Activated T-cell treated with anti-CD3 and anti-CD28 coated beads for 4 hours (primary cell): ENCODE measurements at regions not wholly inside any gene's neighbourhood (a gene's known extent, or its start where the extent isn't known, plus 50 kb on each side); places are given as distances from the start of the nearest gene placed in this dataset.
"Not testable (repeated sequence)": the region's sequence is repeated elsewhere in the genome, so short reads cannot be mapped to it uniquely, and the experiment has no call there.

Experiments
- DNase-seq: peaks from one replicate; pipeline ENCODE4 v3.0.0-alpha.2; 2020

DNA sequence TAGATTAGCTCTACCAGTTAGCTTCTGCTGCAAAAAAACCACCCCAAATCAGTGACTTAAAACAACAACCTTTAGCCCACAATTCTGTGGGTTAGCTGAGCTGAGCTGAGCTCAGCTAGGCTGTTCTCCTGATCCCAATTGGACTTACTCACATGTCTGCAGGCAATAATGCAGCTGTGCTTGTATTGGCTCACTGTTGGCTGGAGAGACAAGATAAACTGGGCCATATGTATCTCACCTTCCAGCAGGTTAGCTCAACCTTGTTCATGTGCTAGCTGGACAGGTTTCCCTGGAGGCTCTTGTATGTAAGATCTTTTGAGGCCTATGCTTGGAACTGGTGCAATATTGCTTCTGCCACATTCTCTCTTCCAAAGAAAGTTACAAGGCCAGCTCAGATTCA, 261.5 kb upstream of the ADGRL3 start:
- DNase-seq = no peak

GRCh38 chr4:60944060-60944459, 256.1 kb upstream of the ADGRL3 start:
- no peak for DNase-seq

GRCh38 chr4:60945641-60946040, 254.5 kb upstream of the ADGRL3 start:
- no peak for DNase-seq

DNA sequence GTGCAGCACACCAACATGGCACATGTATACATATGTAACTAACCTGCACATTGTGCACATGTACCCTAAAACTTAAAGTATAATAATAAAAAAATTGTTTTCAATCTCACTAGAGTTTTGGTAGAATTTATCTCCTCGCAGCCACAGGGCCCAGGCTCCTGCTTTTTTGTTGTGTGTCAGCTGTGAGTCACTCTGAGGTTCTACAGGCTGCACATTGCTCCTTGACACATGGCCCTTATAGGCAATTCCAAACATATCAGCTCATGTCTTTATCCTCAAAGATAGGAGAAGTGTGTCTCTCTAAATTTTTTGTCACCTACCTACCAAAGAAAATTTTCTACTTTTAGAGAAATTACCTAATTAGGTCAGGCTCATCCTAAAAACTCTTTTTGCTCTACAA, 252.1 kb upstream of the ADGRL3 start:
- no peak for DNase-seq

DNA sequence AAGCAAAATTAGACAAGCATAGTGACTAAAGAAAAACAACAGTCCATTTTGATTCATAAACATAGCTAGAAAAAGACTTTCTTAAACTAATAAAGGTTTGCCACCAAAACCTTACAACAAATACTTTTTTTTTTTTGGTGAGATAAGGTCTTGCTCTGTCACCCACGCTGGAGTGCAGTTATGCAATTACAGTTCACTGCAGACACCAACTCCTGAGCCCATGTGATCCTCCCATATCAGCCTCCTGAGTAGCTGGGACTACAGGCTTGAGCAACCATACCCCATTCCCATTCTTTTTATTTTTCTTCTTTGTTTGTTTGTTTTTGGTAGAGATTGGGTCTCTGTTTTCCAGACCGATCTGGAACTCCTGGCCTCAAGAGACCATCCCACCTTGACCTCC, 247.2 kb upstream of the ADGRL3 start:
- no peak for DNase-seq

- no peak for DNase-seq
Observed at GRCh38 chr4:60953826-60954225, 246.3 kb upstream of the ADGRL3 start.

DNA sequence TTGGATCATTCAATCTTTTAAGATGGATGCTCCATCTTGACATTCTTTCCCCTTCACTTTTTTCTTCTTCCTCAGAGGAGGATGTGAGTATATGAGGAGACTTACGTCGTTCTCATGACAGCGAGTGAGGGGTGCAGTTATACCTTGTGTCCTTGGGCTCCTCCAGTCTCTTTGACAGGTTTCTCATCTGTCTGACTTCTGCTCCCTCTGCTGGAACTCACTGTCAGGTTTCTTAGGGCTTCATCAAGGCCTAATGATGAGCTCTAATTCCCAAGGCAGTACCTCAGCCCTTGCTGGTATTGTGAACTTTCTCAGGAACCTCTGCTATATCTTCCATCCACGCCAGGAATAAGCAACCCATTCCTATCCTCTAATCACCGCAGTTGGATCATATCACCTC, 237.8 kb upstream of the ADGRL3 start:
- no peak for DNase-seq

- DNase-seq = no peak
Observed at GRCh38 chr4:60981534-60981933, 218.6 kb upstream of the ADGRL3 start.

GRCh38 chr4:60989141-60989540, 211.0 kb upstream of the ADGRL3 start:
- no peak for DNase-seq

- DNase-seq = no peak
Observed at GRCh38 chr4:60992037-60992436, 208.1 kb upstream of the ADGRL3 start.

- DNase-seq = no peak
Observed at GRCh38 chr4:61003301-61003700, 196.8 kb upstream of the ADGRL3 start.

DNA sequence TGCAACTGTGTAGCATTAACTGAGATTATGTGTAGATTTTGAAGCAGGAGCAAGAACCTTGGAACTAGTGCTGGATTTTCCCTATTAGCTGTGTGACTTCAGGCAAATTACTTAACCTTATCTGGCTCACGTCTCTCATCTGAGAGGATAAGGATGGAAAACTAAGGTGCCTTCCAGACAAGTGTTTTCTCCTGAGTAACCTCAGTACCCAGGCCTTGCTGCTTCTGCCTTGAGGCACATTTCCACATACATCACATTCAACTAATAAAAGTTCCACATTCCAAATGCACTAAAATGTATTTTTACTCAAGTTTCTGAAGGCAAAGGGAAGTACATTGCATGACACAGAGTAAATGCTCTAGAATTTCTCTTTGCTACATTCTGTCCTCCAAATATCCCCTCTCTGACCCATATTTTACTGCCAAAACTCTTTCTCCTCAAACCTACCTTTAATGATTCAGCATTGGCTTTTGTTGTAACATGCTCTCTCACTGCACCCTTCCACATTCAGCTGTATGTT, 195.4 kb upstream of the ADGRL3 start:
- DNase-seq = no peak

DNA sequence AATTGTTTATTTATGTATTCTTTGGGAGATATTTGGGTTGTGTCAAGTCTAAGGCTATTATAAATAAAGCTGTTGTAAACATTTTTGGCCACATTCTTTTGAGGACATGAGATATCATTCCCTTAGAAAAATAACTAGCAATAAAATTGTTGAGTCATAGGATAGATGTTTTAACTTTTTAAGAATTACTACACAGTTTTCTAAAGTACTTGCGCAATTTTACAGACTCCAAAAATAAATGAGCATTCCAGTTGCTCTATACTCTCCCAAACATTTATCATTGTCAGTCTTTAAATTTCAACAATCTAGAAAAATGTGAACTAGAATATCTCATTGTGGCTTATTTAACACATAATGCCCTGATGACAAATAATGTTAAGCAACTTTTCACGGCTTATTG, 189.1 kb upstream of the ADGRL3 start:
- DNase-seq = no peak

DNA sequence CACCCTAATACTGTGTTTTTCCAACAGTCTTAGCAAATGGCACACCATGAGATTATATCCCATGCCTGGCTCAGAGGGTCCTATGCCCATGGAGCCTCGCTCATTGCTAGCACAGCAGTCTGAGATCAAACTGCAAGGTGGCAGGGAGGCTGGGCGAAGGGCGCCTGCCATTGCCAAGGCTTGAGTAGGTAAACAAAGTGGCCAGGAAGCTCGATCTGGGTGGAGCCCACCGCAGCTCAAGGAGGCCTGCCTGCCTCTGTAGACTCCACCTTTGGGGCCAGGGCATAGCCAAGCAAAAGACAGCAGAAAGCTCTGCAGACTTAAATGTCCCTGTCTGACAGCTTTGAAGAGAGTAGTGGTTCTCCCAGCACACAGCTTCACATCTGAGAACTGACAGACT, 188.2 kb upstream of the ADGRL3 start:
- DNase-seq = not testable (repeated sequence)

- no peak for DNase-seq
Observed at GRCh38 chr4:61024610-61025009, 175.5 kb upstream of the ADGRL3 start.

GRCh38 chr4:61027939-61028338, 172.2 kb upstream of the ADGRL3 start:
- DNase-seq = no peak

DNA sequence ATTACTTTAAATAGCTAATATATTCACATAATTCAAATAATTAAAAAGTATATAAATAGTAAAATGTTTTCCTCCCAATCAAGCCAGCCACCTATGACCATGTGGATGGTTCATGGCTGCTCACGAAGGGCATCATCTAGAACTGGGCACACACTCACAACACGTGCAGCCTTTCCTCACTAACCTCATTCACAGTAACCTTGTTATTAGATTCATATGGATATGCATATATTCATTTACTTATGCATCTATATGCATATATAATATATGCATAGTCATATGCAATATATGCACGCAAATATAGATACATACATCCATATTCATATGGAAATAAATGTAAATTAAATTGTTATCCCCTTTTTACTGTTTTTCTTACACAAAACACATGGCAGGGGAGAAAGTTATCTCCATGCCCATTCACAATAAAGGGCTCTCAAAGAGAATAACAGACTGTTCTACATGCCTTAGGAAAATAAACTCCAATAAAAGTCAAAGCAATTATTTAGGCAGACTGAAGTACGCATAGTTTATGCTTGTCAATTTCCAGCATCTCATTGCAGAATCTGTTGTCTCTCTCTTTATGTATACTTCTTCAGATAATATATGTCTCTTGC, 163.9 kb upstream of the ADGRL3 start:
- DNase-seq = no peak

DNA sequence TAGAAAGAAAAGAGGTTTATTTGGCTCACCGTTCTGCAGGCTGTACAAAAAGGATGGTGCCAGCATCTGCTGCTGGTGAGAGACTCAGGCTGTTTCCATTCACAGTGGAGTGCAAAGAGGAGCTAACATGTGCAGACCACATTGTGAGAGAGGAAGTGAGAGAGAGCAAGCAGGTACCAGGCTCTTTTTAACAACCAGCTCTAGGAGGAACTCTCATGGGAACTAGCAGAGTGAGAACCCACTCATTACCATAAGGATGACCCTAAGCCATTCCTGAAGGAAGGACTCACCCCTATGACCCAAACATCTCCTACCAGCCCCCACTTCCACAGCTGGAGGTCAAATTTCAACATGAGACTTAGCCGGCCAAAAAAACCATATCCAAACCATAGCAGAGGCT, 158.6 kb upstream of the ADGRL3 start:
- DNase-seq = no peak

DNA sequence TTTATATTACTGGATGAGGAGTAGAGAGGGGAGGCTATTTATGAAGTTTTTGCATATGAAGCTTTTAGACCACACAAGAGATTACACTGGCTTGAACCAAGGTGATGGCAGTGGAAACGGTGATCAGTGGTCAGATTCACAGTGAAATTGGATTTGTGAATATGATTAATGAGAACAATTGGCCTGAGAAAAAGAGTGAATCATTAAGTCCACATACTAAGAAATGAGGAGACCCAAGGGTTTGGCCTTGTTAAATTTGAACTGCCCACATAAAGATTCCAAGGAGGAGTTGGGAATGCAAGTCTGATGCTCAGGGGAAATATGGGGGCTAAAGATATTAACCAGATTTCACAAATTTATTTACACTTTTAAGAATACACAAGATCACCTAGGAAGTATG, 155.3 kb upstream of the ADGRL3 start:
- no peak for DNase-seq

DNA sequence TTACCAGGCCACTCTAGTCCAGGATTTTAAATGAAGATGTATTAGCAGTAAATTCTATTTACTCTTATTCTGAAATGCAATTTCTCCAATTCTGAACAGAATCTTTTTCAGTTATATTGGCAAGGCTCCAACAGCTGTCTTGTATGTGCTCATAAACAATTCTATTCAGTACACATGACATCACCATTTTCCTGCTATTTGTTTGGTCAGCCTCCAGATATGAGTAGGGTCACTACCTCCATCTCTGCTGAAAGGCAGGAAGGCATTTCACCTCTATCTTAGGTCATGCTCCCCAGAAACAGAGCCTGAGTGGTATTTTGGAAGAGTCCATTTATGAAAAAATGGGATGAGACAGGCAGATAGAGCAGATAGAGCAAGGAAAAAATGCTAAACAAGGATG, 151.1 kb upstream of the ADGRL3 start:
- DNase-seq = no peak

GRCh38 chr4:61067381-61067780, 132.7 kb upstream of the ADGRL3 start:
- DNase-seq = no peak

GRCh38 chr4:61068060-61068459, 132.1 kb upstream of the ADGRL3 start:
- DNase-seq = no peak

- no peak for DNase-seq
Observed at GRCh38 chr4:61068745-61069144, 131.4 kb upstream of the ADGRL3 start.

- DNase-seq = no peak
Observed at GRCh38 chr4:61070269-61070668, 129.9 kb upstream of the ADGRL3 start.

- no peak for DNase-seq
Observed at GRCh38 chr4:61079427-61079826, 120.7 kb upstream of the ADGRL3 start.

DNA sequence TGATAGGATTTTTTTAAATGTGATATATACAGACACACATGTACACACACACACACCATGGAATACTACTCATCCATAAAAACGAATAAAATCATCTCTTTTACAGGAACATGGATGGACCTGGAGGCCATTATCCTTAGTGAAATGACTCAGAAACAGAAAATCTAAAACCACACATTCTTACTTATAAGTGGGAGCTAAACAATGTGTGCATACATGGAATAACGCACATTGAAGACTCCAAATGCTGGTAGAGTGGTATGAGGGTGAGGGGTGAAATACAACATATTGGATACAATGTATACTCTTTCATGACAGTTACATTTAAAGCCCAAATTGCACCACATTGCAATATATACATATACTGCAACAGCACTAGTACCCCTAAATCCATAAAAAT, 120.2 kb upstream of the ADGRL3 start:
- no peak for DNase-seq
